IPS-11a (cell line): ENCODE measurements at regions not wholly inside any gene's neighbourhood (a gene's known extent, or its start where the extent isn't known, plus 50 kb on each side); places are given as distances from the start of the nearest gene placed in this dataset.

Experiments
- H3K4me3 ChIP-seq: one replicate; pipeline ENCODE4 v1.5.1; 2013; ENCODE audit warnings: low read depth, low read length, control low read depth

GRCh38 chr12:127079636-127080035 is 1187.3 kb upstream of the TMEM132C start:
- H3K4me3 ChIP-seq, result no peak overlapping the region

- no peak overlapping the region for H3K4me3 ChIP-seq
These were observed 1185.9 kb upstream of the TMEM132C start for GRCh38 chr12:127081058-127081457.

GRCh38 chr12:127083008-127083949 is 1183.7 kb upstream of the TMEM132C start:
- no peak overlapping the region for H3K4me3 ChIP-seq

GRCh38 chr12:127101076-127101475 is 1165.9 kb upstream of the TMEM132C start:
- no peak overlapping the region for H3K4me3 ChIP-seq

GRCh38 chr12:127106041-127106440 is 1160.9 kb upstream of the TMEM132C start:
- no peak overlapping the region for H3K4me3 ChIP-seq

- H3K4me3 ChIP-seq, result no peak overlapping the region
These were observed 1160.3 kb upstream of the TMEM132C start for GRCh38 chr12:127106697-127107096.

GRCh38 chr12:127107744-127108143 is 1159.2 kb upstream of the TMEM132C start:
- no peak overlapping the region for H3K4me3 ChIP-seq

- H3K4me3 ChIP-seq, result no peak overlapping the region
These were observed 1158.4 kb upstream of the TMEM132C start for GRCh38 chr12:127108360-127109215.

GRCh38 chr12:127113945-127114344 is 1153.0 kb upstream of the TMEM132C start:
- H3K4me3 ChIP-seq, result no peak overlapping the region

- H3K4me3 ChIP-seq, result no peak overlapping the region
These were observed 1151.4 kb upstream of the TMEM132C start for GRCh38 chr12:127115468-127116035.

- no peak overlapping the region for H3K4me3 ChIP-seq
These were observed 1148.7 kb upstream of the TMEM132C start for GRCh38 chr12:127118251-127118650.

GRCh38 chr12:127119600-127120140 is 1147.3 kb upstream of the TMEM132C start:
- H3K4me3 ChIP-seq, result no peak overlapping the region

- no peak overlapping the region for H3K4me3 ChIP-seq
These were observed 1146.1 kb upstream of the TMEM132C start for GRCh38 chr12:127120851-127121250.

- H3K4me3 ChIP-seq, result no peak overlapping the region
These were observed 1145.4 kb upstream of the TMEM132C start for GRCh38 chr12:127121494-127122084.

- no peak overlapping the region for H3K4me3 ChIP-seq
These were observed 1141.2 kb upstream of the TMEM132C start for GRCh38 chr12:127125607-127126259.

- no peak overlapping the region for H3K4me3 ChIP-seq
These were observed 1140.7 kb upstream of the TMEM132C start for GRCh38 chr12:127126260-127126628.

- no peak overlapping the region for H3K4me3 ChIP-seq
These were observed 1139.1 kb upstream of the TMEM132C start for GRCh38 chr12:127127897-127128296.

GRCh38 chr12:127130506-127131124 is 1136.4 kb upstream of the TMEM132C start:
- H3K4me3 ChIP-seq, result no peak overlapping the region

- H3K4me3 ChIP-seq, result no peak overlapping the region
These were observed 1133.2 kb upstream of the TMEM132C start for GRCh38 chr12:127133675-127134335.
